CD4-positive, alpha-beta T cell (primary cell): ENCODE measurements at regions not wholly inside any gene's neighbourhood (a gene's known extent, or its start where the extent isn't known, plus 50 kb on each side); places are given as distances from the start of the nearest gene placed in this dataset.

Source experiments
- ATAC-seq: fragments of 200-7000 bp; cut with Tn5 transposase; one replicate; pipeline ENCODE4 v1.10.0; 2022; ENCODE audit warnings: mild to moderate bottlenecking; ENCODE audit not compliant: poor library complexity
- CTCF ChIA-PET: fragments of 350-600 bp; sonication (Branson Sonifier 250); formaldehyde crosslinking; loops from one replicate; lab custom pipeline; 2021; ENCODE audit warnings: antibody characterized with exemption, inconsistent platforms; lab: Charles Lee
- POLR2A ChIA-PET: fragments of 350-600 bp; sonication (Branson Sonifier 250); formaldehyde crosslinking; loops from one replicate; lab custom pipeline; 2021; ENCODE audit warnings: antibody characterized with exemption, inconsistent platforms; lab: Charles Lee
- DNase-seq, 14 experiments: peaks; one replicate each; pipeline ENCODE4 v3.0.0-alpha.2; 2013 to 2020; ENCODE audit warnings: mixed read lengths in 2 of 14
- H3K27ac ChIP-seq, 2 donors: one replicate each; pipeline versions ENCODE4 v1.5.1 to v1.7.0; 2013; ENCODE audit warnings: low read length in 2 of 2, low read depth in 1 of 2, mild to moderate bottlenecking in 1 of 2
- H3K27me3 ChIP-seq, 2 experiments: 1 replicate in 1 of 2; 2 replicates in 1 of 2; pipeline versions ENCODE4 v1.6.1 to v1.7.0; 2013; ENCODE audit warnings: low read length in 2 of 2, control low read depth in 1 of 2, mild to moderate bottlenecking in 1 of 2, moderate library complexity in 1 of 2; ENCODE audit not compliant: insufficient read depth in 2 of 2, control insufficient read depth in 1 of 2
- H3K36me3 ChIP-seq: one replicate; pipeline ENCODE4 v1.6.1; 2013; ENCODE audit warnings: low read length, control low read depth; ENCODE audit not compliant: insufficient read depth
- H3K4me1 ChIP-seq: one replicate; pipeline ENCODE4 v1.6.1; 2013; ENCODE audit warnings: low read length, control low read depth; ENCODE audit not compliant: insufficient read depth
- H3K4me3 ChIP-seq: one replicate; pipeline ENCODE4 v1.5.1; 2013; ENCODE audit warnings: mild to moderate bottlenecking, low read length, moderate library complexity
- H3K9me3 ChIP-seq, 2 experiments: 1 replicate in 1 of 2; 2 replicates in 1 of 2; pipeline versions ENCODE4 v1.6.1 to v1.7.0; 2013; ENCODE audit warnings: low read length in 2 of 2, mild to moderate bottlenecking in 2 of 2, control low read depth in 1 of 2, moderate library complexity in 1 of 2; ENCODE audit not compliant: control insufficient read depth in 1 of 2, insufficient read depth in 1 of 2
- H3K27ac Mint-ChIP-seq: one replicate; pipeline ENCODE4 v1.8.0; 2020; ENCODE audit warnings: mixed read lengths
- H3K27me3 Mint-ChIP-seq: one replicate; pipeline ENCODE4 v1.8.0; 2021; ENCODE audit warnings: mixed read lengths
- H3K36me3 Mint-ChIP-seq: one replicate; pipeline ENCODE4 v1.8.0; 2021; ENCODE audit warnings: low read depth, mixed read lengths
- H3K4me1 Mint-ChIP-seq: one replicate; pipeline ENCODE4 v1.8.0; 2021; ENCODE audit warnings: low read depth, mixed read lengths
- H3K4me3 Mint-ChIP-seq: one replicate; pipeline ENCODE4 v1.8.0; 2020; ENCODE audit warnings: mild to moderate bottlenecking, mixed read lengths
- H3K9me3 Mint-ChIP-seq: one replicate; pipeline ENCODE4 v1.8.0; 2020; ENCODE audit warnings: mixed read lengths
- CTCF ChIP-seq: fragments of 200-600 bp; IDR thresholded peaks from one replicate; pipeline ENCODE4 v1.8.0; 2022; ENCODE audit warnings: antibody characterized with exemption, mild to moderate bottlenecking
- intact Hi-C, 2 experiments: fragments of 100-400 bp; cut with DNase I in 1 of 2; cut with micrococcal nuclease in 1 of 2; formaldehyde crosslinking; loops; one replicate each; pipeline versions ENCODE4 v1.15.1 to v1.9.0; 2023 to 2025; cut with DNase I, micrococcal nuclease

- intact Hi-C loops: no loop called here
- Histone ChIP-seq H3K4me3 (no peak overlapping the region), H3K36me3 (no peaks in the 10 kb centered on the region), H3K4me1 (no peaks in the 10 kb centered on the region), H3K27me3 (no peaks in the 10 kb centered on the region), H3K9me3 (no peaks in the 10 kb centered on the region), H3K27ac (no peak overlapping the region)
- no peaks in the 10 kb centered on the region for H3K36me3 Mint-ChIP-seq
- POLR2A ChIA-PET: no interaction called here
- H3K27me3 Mint-ChIP-seq: no peaks in the 10 kb centered on the region
- no peaks in the 10 kb centered on the region for H3K4me1 Mint-ChIP-seq
- DNase-seq (no peak), ATAC-seq (no peak)
- no peak for TF ChIP-seq CTCF
- CTCF ChIA-PET: no interaction called here
- H3K27ac Mint-ChIP-seq: no peak overlapping the region
- no peaks in the 10 kb centered on the region for H3K9me3 Mint-ChIP-seq
- H3K4me3 Mint-ChIP-seq: no peak overlapping the region
These were observed 127.4 kb upstream of the EDA2R start for GRCh38 chrX:66766318-66766717.

GRCh38 chrX:66760651-66761050 lies 121.8 kb upstream of the EDA2R start:
- H3K27ac ChIP-seq: no peak overlapping the region
- no peak for DNase-seq
- no peak for ATAC-seq
- ChIA-PET POLR2A (no interaction called here), CTCF (no interaction called here)
- H3K27ac Mint-ChIP-seq: no peak overlapping the region
- H3K9me3 Mint-ChIP-seq: no peaks in the 10 kb centered on the region
- no peaks in the 10 kb centered on the region for H3K27me3 ChIP-seq
- H3K4me3 ChIP-seq: no peak overlapping the region
- H3K36me3 Mint-ChIP-seq: no peaks in the 10 kb centered on the region
- H3K36me3 ChIP-seq: no peaks in the 10 kb centered on the region
- no peaks in the 10 kb centered on the region for H3K27me3 Mint-ChIP-seq
- no peak overlapping the region for H3K4me3 Mint-ChIP-seq
- no peaks in the 10 kb centered on the region for H3K9me3 ChIP-seq
- intact Hi-C loops: no loop called here
- no peaks in the 10 kb centered on the region for H3K4me1 ChIP-seq
- TF ChIP-seq CTCF: no peak
- no peaks in the 10 kb centered on the region for H3K4me1 Mint-ChIP-seq

- Mint-ChIP-seq H3K4me3 (no peak overlapping the region), H3K36me3 (no peaks in the 10 kb centered on the region), H3K4me1 (no peaks in the 10 kb centered on the region), H3K27me3 (no peaks in the 10 kb centered on the region), H3K9me3 (no peaks in the 10 kb centered on the region), H3K27ac (no peak overlapping the region)
- intact Hi-C loops: no loop called here
- H3K4me3 ChIP-seq: no peak overlapping the region
- H3K4me1 ChIP-seq: no peaks in the 10 kb centered on the region
- no peaks in the 10 kb centered on the region for H3K36me3 ChIP-seq
- no peak for TF ChIP-seq CTCF
- ChIA-PET POLR2A (no interaction called here), CTCF (interaction anchor here (0.6 kb wide), 1 partner anchor 804 kb away, joined by 3 read pairs; no protein-coding TSS in a partner anchor)
- no peak for DNase-seq
- no peak overlapping the region for H3K27ac ChIP-seq
- peaks cover 0 to 5% of the 10 kb centered on the region in 2 experiments for H3K27me3 ChIP-seq
- H3K9me3 ChIP-seq: no peaks in the 10 kb centered on the region
- no peak for ATAC-seq
These were observed 117.8 kb upstream of the EDA2R start for GRCh38 chrX:66756717-66757116.
